PFSK-1 (cell line): ENCODE measurements at regions not wholly inside any gene's neighbourhood (a gene's known extent, or its start where the extent isn't known, plus 50 kb on each side); places are given as distances from the start of the nearest gene placed in this dataset.

Experiments
- POLR2AphosphoS5 ChIP-seq: IDR thresholded peaks from 2 replicates; pipeline ENCODE4 v1.6.1; 2012; ENCODE audit warnings: low read depth, mild to moderate bottlenecking, control low read depth, low read length, moderate library complexity
- SIN3A ChIP-seq: IDR thresholded peaks from 2 replicates; pipeline ENCODE4 v1.6.1; 2012; ENCODE audit warnings: mild to moderate bottlenecking, low read length, moderate library complexity, borderline replicate concordance; ENCODE audit not compliant: insufficient read depth
- TAF1 ChIP-seq: IDR thresholded peaks from 2 replicates; pipeline ENCODE4 v1.6.1; 2012; ENCODE audit warnings: low read length, control low read depth, borderline replicate concordance; ENCODE audit not compliant: insufficient read depth
- TF ChIP-seq, protein P1 (sequence below), 2 experiments: IDR thresholded peaks; 2 replicates each; pipeline versions ENCODE4 v1.6.1 to v1.8.0; 2011 to 2012; ENCODE audit warnings: low read depth in 2 of 2, low read length in 2 of 2, control low read depth in 1 of 2, inconsistent platforms in 1 of 2, mild to moderate bottlenecking in 1 of 2, moderate library complexity in 1 of 2; ENCODE audit not compliant: insufficient read depth in 1 of 2

DNA sequence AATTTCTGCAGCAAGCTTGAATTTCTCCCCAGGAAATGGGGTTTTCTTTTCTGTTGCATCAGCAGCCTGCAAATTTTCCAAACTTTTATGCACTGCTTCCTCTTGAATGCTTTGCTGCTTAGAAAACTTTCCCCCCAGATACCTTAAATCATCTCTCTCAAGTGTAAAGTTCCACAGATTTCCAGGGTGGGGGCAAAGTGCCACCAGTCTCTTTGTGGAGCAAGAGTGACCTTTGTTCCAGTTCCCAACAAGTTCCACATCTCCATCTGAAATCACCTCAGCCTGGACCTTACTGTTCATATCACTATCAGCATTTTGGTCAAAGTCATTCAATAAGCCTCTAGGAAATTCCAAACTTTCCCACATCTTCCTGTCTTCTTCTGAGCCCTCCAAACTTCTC is 241.6 kb upstream of the TMTC1 start:
- TF ChIP-seq POLR2AphosphoS5 (no peak), TAF1 (no peak), SIN3A (no peak)
- TF ChIP-seq, protein P1, sequence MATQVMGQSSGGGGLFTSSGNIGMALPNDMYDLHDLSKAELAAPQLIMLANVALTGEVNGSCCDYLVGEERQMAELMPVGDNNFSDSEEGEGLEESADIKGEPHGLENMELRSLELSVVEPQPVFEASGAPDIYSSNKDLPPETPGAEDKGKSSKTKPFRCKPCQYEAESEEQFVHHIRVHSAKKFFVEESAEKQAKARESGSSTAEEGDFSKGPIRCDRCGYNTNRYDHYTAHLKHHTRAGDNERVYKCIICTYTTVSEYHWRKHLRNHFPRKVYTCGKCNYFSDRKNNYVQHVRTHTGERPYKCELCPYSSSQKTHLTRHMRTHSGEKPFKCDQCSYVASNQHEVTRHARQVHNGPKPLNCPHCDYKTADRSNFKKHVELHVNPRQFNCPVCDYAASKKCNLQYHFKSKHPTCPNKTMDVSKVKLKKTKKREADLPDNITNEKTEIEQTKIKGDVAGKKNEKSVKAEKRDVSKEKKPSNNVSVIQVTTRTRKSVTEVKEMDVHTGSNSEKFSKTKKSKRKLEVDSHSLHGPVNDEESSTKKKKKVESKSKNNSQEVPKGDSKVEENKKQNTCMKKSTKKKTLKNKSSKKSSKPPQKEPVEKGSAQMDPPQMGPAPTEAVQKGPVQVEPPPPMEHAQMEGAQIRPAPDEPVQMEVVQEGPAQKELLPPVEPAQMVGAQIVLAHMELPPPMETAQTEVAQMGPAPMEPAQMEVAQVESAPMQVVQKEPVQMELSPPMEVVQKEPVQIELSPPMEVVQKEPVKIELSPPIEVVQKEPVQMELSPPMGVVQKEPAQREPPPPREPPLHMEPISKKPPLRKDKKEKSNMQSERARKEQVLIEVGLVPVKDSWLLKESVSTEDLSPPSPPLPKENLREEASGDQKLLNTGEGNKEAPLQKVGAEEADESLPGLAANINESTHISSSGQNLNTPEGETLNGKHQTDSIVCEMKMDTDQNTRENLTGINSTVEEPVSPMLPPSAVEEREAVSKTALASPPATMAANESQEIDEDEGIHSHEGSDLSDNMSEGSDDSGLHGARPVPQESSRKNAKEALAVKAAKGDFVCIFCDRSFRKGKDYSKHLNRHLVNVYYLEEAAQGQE (IDR thresholded peaks at IDR 0.05; ENCODE audit: insufficient read depth in 1 of 2, low read depth in 2 of 2, low read length in 2 of 2) = no peak
